Large intestine (tissue), 3 donors: ENCODE measurements at regions not wholly inside any gene's neighbourhood (a gene's known extent, or its start where the extent isn't known, plus 50 kb on each side); places are given as distances from the start of the nearest gene placed in this dataset.
A peak's percentile ranks its signal among the peaks of the same experiment; 100 is the strongest.

Experiments used
- DNase-seq, 2 donors: peaks; one replicate each; pipeline versions ENCODE4 v3.0.0 to v3.0.0-alpha.2; 2013
- H3K27ac ChIP-seq: one replicate; pipeline ENCODE4 v1.5.1; 2013; ENCODE audit warnings: low read length
- H3K27me3 ChIP-seq: 2 replicates; pipeline ENCODE4 v1.6.1; 2013; ENCODE audit warnings: low read length; ENCODE audit not compliant: control insufficient read depth, insufficient read depth
- H3K36me3 ChIP-seq: 2 replicates; pipeline ENCODE4 v1.6.1; 2013; ENCODE audit warnings: low read length; ENCODE audit not compliant: control insufficient read depth, insufficient read depth
- H3K4me1 ChIP-seq: one replicate; pipeline ENCODE4 v1.6.1; 2013; ENCODE audit warnings: low read length; ENCODE audit not compliant: control insufficient read depth, insufficient read depth
- H3K4me3 ChIP-seq: one replicate; pipeline ENCODE4 v1.5.1; 2013; ENCODE audit warnings: low read length
- H3K9me3 ChIP-seq: one replicate; pipeline ENCODE4 v1.6.1; 2013; ENCODE audit warnings: mild to moderate bottlenecking, low read depth, low read length, moderate library complexity; ENCODE audit not compliant: control insufficient read depth
- WGBS: methylation state at CpG from one replicate; pipeline ENCODE4 v1.1.5; 2013; ENCODE audit warnings: low lambda C conversion rate; ENCODE audit not compliant: insufficient coverage; 5-methylcytosine and 5-hydroxymethylcytosine counted together

DNA sequence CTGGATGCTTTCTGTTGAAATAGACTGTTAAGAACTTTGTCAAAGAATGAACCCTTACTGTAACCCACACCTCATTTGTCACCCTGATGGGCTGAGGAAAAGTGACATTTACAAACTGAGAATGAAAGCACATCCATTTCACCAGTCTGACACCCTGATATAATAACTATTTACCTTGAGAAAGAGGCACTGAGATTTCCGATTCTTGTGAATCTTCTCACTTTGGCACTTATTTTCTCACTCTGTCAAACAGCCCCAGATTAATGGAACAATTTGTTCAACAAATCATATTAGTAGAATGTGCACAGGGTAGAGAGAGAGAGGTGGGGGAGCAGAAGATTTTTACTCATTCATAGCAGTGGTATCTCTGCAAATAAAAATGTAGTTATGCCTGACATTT is 606.9 kb downstream of the MCTP2 start:
- Histone ChIP-seq H3K27ac (no peak overlapping the region), H3K4me1 (no peaks in the 10 kb centered on the region), H3K27me3 (no peaks in the 10 kb centered on the region), H3K9me3 (peaks cover 6% of the 10 kb centered on the region), H3K36me3 (no peaks in the 10 kb centered on the region), H3K4me3 (no peak overlapping the region)
- WGBS = 100% methylated on average over 1 of the region's 1 CpG
- DNase-seq = no peak

DNA sequence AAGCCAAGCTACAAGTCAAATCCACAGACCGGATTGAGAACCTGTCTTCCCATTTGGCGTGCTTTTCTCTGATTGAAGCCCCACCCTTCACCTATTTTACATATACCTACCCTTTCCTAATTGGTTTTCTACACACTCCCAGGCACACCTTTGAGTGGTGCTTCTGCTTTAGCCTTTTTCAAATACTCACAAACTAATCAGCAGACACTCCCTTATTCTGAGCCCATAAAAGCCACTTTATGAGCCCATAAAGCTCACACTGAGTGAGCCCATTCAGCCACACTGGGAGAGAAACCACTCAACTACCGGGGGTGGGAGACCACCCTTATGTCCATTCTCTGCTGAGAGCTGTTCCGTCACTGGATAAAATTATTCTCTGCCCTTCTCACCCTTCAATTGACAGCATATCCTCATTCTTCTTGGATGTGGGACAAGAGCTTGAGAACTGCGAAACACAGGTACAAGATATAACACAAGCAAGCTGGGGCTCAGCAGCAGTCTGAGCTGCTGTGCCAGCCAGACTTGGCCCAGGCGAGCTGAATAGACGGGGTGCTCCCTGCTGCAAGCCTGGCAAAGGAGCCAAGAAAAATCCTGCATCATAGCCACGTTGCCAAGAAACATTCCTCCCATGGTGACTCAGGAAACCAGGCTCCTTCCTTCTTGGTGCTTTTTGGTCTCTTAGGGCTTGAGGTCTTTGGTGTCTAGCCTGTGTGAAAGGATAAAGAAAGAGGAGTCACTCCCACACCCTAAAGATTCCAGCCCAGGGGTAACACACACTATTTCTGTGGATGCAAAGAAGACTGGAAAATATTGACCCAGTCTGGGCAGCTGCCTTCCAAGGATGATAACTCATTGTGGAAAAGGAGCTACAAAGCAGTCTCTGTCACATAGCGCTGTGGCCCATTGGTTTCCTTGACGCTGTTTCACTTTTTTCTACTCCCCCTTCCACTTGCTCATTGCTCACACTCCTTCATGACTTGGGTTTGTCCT is 609.7 kb downstream of the MCTP2 start:
- Histone ChIP-seq H3K4me3 (no peak overlapping the region), H3K27ac (no peak overlapping the region), H3K9me3 (peaks cover 6% of the 10 kb centered on the region), H3K4me1 (peaks cover 10% of the 10 kb centered on the region), H3K27me3 (no peaks in the 10 kb centered on the region), H3K36me3 (no peaks in the 10 kb centered on the region)
- peak in 1 of 2 donors; percentile 20 for DNase-seq
- WGBS = 100% methylated on average over 2 of the region's 10 CpGs

DNA sequence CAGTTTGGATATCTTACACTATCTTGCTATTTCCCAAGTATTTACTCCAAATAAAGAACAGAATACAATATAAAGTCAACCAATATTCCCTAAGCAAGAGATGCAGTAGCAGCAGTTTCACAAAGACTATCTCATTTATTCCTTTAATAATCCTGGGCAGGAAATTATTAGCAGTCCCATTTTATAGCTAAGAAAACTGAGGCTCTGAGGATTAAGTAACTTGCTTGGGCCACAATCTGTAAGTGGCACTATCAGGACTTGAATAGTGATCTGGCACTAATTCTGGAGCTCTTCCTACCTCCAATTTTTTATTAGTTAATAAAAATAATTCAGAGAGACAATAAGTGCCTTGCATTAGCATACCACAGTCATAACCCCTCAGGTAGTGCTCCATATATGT is 611.7 kb downstream of the MCTP2 start:
- Histone ChIP-seq H3K4me3 (no peak overlapping the region), H3K27ac (no peak overlapping the region), H3K36me3 (no peaks in the 10 kb centered on the region), H3K9me3 (peaks cover 6% of the 10 kb centered on the region), H3K4me1 (peaks cover 10% of the 10 kb centered on the region), H3K27me3 (no peaks in the 10 kb centered on the region)
- DNase-seq = no peak

DNA sequence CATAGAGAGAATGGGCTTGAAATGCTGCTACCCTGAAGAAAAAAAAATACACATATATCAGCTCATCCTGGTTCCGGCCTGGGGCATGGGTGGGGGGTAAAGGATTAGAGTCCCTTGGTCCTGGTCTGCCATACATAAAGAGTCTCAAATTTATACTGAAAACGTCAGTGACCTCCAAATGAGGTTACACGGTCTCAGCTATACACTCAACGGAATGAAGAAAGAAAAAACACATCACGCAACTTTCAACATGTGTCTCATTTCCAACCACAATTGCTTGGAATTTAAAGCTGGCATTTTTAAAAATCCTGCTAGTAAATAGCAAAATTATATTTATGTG is 612.8 kb downstream of the MCTP2 start:
- Histone ChIP-seq H3K4me3 (peak overlapping the region; percentile 35), H3K27me3 (no peaks in the 10 kb centered on the region), H3K27ac (peak overlapping the region; percentile 65), H3K9me3 (peaks cover 6% of the 10 kb centered on the region), H3K36me3 (no peaks in the 10 kb centered on the region), H3K4me1 (peaks cover 10% of the 10 kb centered on the region)
- no peak for DNase-seq
- WGBS = 18% methylated on average over 2 of the region's 5 CpGs

DNA sequence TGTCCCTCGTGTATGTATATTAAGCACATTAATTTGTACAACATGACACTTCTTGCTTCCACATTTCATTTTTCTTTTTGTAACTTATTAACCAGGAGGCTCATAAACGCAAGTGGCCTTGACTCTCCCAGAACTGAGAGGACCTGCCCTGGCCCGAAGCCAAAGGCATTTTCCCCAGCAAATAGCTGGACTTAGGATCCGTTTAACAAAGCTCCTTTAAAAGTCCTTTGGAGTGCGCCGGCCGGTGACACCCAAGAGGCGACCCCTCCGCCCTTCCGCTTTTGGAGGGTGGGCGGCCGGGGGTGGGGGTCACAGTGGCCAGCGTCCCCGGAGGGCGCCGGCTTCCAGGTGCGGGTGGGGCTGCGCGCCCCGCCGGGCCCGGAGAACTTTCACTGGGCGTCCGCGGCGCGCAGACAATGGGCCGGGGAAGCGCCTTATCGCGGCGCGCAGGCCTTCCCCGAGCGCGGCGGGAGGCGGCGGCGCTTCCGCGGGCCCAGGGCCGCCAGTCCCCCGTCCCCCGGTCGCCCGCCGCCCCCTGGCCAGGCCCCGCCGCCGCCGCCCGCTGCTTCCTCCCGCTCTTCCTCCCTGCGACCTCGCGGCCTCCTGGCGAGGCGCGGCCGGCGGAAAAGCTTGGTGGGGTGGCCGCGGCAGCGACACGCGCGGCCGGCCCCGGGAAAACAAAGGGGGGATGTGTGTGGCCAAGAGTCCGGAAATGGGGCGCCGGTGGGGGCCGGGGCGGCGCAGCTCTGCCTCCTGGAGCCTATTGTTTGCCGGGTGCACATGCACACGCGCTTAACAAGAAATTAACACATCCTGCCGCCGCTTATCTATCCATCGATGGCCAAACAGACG is 613.4 kb downstream of the MCTP2 start:
- Histone ChIP-seq H3K36me3 (no peaks in the 10 kb centered on the region), H3K4me3 (peak overlapping the region; percentile 35)
- no CpG with 5 or more reads among the region's 83 CpGs for WGBS

DNA sequence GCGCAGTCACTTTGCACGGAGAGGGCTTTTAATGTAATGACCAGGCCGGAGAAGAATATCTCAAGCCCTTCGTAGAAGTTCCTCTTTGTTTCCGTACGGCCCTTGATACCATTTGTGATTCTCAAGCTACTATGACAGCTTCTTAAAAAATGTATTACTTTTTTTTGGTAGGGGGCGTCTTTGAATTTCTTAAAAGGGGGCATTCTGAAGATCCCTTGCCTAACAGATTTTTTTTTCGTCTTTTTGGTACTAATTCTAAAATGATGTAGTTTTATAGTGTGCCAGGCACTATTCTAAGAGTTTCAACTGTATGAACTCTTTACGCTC is 614.0 kb downstream of the MCTP2 start:
- Histone ChIP-seq H3K4me1 (peaks cover 10% of the 10 kb centered on the region), H3K4me3 (peak overlapping the region; percentile 30), H3K36me3 (no peaks in the 10 kb centered on the region), H3K9me3 (peaks cover 6% of the 10 kb centered on the region), H3K27ac (peak overlapping the region; percentile 32), H3K27me3 (no peaks in the 10 kb centered on the region)
- DNase-seq = no peak
- 36% methylated on average over 3 of the region's 9 CpGs for WGBS

More for the DNA sequence above, 613.4 kb downstream of the MCTP2 start:
- H3K27ac ChIP-seq = peak overlapping the region; percentile 65
- peaks cover 6% of the 10 kb centered on the region for H3K9me3 ChIP-seq
- DNase-seq = peak; percentile 88 to 95
- H3K4me1 ChIP-seq = peaks cover 10% of the 10 kb centered on the region
- no peaks in the 10 kb centered on the region for H3K27me3 ChIP-seq

DNA sequence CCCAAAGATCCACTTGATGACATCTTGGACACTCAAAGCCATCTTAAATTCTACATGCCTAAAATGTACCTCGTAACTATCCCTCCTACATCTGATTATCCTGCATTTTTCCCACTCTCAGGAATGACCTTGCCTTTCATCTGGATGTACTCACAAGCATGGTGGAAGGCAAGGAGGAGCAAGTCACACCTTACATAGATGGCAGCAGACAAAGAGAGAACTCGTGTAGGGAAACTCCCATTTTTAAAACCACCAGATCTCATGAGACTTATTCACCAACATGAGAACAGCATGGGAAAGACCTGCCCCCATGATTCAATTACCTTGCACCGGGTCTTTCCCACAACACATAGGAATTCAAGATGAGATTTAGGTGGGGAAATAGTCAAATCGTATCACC is 616.0 kb downstream of the MCTP2 start:
- Histone ChIP-seq H3K27me3 (no peaks in the 10 kb centered on the region), H3K9me3 (no peaks in the 10 kb centered on the region), H3K4me1 (peaks cover 10% of the 10 kb centered on the region), H3K4me3 (no peak overlapping the region), H3K36me3 (no peaks in the 10 kb centered on the region), H3K27ac (no peak overlapping the region)
- no peak for DNase-seq
- WGBS = 100% methylated on average over 1 of the region's 4 CpGs

DNA sequence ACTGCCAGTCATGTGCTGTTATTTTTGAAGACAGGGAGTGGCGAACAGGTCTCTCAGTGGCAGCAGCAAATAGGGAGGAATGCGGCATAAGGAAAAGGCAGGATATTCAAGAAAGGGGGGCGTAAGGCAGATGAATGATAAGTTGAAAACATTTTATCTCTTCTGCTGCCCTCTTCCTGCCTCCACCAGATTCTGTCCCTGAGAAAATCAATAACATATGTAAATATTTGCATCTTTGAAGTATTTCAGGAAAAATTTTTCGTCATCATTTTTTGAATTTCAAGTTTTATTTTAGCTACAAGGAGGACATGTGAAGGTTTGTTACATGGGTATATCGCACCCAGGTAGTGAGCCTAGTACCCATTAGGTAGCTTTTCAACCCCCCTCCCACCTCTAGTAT is 616.7 kb downstream of the MCTP2 start:
- DNase-seq = no peak
- no peak overlapping the region for H3K4me3 ChIP-seq
- peaks cover 10% of the 10 kb centered on the region for H3K4me1 ChIP-seq
- H3K36me3 ChIP-seq = no peaks in the 10 kb centered on the region
- no peak overlapping the region for H3K27ac ChIP-seq
- no peaks in the 10 kb centered on the region for H3K27me3 ChIP-seq
- H3K9me3 ChIP-seq = no peaks in the 10 kb centered on the region
- 100% methylated on average over 2 of the region's 5 CpGs for WGBS

DNA sequence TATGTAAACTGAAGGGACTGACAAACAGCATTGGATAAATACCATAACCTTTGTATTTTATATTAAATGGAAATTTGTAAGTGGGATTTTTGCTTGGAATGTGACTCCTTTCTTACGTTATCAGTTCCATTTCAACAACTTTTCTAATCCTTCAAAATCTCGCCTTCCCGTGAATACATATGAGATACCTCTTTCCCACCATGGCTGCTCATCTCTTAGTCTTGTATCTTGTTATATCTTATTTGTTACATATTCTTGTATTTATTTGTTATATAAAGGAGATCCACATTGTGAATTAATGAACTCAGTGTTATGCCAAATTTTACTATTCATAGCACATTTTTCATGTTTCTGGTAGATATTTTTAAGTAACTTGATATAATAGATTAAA is 623.7 kb downstream of the MCTP2 start:
- no peak for DNase-seq
- Histone ChIP-seq H3K27ac (no peak overlapping the region), H3K9me3 (peaks cover 7% of the 10 kb centered on the region), H3K36me3 (no peaks in the 10 kb centered on the region), H3K27me3 (no peaks in the 10 kb centered on the region), H3K4me1 (no peaks in the 10 kb centered on the region), H3K4me3 (no peak overlapping the region)
- WGBS = 100% methylated on average over 1 of the region's 3 CpGs

DNA sequence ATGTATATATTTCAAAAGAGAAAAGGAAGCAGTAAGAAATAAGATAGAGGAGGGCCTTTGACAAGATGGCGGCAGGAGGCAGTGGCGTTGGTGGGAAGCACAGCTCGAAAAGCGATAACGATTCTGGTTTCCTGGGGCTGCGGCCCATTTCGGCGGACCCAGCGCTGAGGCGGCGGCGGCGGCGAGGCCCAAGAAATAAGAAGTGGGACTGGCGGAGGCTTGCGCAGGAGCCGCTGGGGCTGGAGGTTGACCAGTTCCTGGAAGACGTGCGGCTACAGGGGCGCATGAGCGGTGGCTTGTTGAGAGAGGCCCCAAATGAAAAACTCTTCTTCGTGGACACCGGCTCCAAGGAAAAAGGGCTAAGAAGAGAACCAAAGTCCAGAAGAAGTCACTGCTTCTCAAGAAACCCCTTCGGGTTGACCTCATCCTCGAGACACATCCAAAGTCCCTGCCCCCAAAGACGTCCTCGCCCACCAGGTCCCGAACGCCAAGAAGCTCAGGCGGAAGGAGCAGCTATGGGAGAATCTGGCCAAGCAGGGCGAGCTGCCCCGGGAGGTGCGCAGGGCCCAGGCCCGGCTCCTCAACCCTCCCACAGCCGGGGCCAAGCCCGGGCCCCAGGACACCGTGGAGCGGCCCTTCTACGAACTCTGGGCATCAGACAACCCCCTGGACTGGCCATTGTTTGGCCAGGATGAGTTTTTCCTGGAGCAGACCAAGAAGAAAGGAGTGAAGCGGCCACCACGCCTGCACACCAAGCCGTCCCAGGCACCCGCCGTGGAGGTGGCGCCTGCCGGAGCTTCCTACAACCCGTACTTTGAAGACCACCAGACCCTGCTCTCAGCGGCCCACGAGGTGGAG is 624.3 kb downstream of the MCTP2 start:
- WGBS = no CpG with 5 or more reads among the region's 49 CpGs
- Histone ChIP-seq H3K9me3 (peaks cover 7% of the 10 kb centered on the region), H3K4me1 (no peaks in the 10 kb centered on the region), H3K4me3 (no peak overlapping the region), H3K27me3 (no peaks in the 10 kb centered on the region), H3K36me3 (no peaks in the 10 kb centered on the region), H3K27ac (no peak overlapping the region)
- no peak for DNase-seq
